Right cardiac atrium (tissue), 5 donors: ENCODE measurements at regions not wholly inside any gene's neighbourhood (a gene's known extent, or its start where the extent isn't known, plus 50 kb on each side); places are given as distances from the start of the nearest gene placed in this dataset.
A peak's percentile ranks its signal among the peaks of the same experiment; 100 is the strongest.

Experiments used
- ATAC-seq, 2 donors: fragments of 200-7000 bp; cut with Tn5 transposase; one replicate each; pipeline versions ENCODE4 v1.8.0 to v1.9.1; 2020; ENCODE audit warnings: moderate library complexity in 2 of 2, mild to moderate bottlenecking in 1 of 2
- DNase-seq, 3 donors: peaks; one replicate each; pipeline ENCODE4 v3.0.0-alpha.2; 2020
- H3K27ac ChIP-seq: one replicate; pipeline ENCODE4 v1.5.1; 2013; ENCODE audit warnings: mild to moderate bottlenecking, low read length, control low read depth, moderate library complexity
- H3K27me3 ChIP-seq: one replicate; pipeline ENCODE4 v1.6.1; 2013; ENCODE audit not compliant: control insufficient read depth, insufficient read depth
- H3K4me1 ChIP-seq: one replicate; pipeline ENCODE4 v1.6.1; 2013; ENCODE audit warnings: low read length; ENCODE audit not compliant: control insufficient read depth, insufficient read depth
- H3K4me3 ChIP-seq: one replicate; pipeline ENCODE4 v1.5.1; 2013; ENCODE audit warnings: low read length, control low read depth
- H3K9me3 ChIP-seq: one replicate; pipeline ENCODE4 v1.6.1; 2013; ENCODE audit warnings: low read length; ENCODE audit not compliant: control insufficient read depth
- WGBS: extraction: QIAGEN DNeasy Blood & Tissue Kit; methylation state at CpG from one replicate; pipeline ENCODE4 v1.1.7; 2013; 5-methylcytosine and 5-hydroxymethylcytosine counted together
- intact Hi-C, 4 donors: fragments of 100-400 bp; cut with DNase I; formaldehyde crosslinking; loops; one replicate each; pipeline versions ENCODE4 v1.11.0 to v1.14.0; 2022 to 2023
- donor health status: healthy with polysubstance abuse.
- donor health status: DM: no; HTN: yes; CAD: no.
- donor health status: DM: no; HTN: no; CAD: no.
- donor health status: DM: no; HTN: yes; CAD: no; lungs with severe emphysema.
- donor health status: DM: yes; HTN: yes; CAD: no.

DNA sequence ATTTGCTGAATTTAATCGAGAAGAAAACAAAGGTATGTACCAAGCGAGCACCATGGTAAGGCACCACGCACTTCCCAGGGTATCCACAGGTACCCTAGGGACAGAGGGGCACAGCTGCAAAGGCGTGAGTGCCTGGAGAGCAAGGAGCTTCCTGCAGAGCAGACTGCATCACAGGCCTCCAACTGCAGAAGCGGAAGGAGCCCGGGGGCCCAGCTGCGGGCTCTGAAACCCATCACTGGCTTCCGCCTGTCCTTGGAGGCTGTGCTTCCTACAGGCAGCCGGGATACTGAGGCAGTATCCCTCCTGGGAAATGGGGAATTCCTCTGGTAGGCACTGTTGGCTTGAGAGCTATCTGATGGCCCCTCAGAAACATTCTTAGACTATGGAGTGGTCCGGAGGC, 217.4 kb upstream of the GMDS start:
- Histone ChIP-seq H3K27ac (no peak overlapping the region), H3K4me3 (no peak overlapping the region), H3K27me3 (no peaks in the 10 kb centered on the region), H3K9me3 (no peaks in the 10 kb centered on the region), H3K4me1 (no peaks in the 10 kb centered on the region)
- DNase-seq = no peak
- no peak for ATAC-seq
- 88% methylated on average over 10 of the region's 10 CpGs for WGBS
- intact Hi-C loops = no loop called here

DNA sequence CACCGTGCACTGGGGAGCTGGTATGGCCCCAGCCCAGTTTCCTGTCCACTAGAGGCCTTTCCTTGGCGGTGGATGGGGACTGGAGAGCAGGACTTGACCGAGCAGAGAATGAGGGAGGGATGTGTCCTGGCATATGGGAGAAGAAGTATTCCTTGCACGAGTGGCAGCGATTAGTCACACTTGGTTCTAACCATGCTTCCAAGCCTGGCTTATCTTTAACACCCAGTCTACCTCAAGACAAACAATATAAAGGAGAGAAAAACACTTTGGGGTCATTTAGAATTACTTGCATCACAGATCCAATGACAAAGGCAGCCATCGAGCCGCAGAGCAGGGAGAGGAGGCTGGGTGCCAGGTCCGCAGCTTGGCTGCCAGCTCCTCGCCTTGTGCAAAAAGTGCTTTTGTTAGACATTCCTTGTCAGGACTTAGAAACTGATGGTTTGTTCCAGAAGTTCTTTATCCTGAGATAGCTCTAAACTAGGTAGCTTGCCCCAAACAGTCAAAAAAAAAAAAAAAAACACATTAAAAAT, 214.9 kb upstream of the GMDS start:
- WGBS = 73% methylated on average over 9 of the region's 9 CpGs
- intact Hi-C loops = no loop called here

GRCh38 chr6:2454180-2454579, 208.8 kb upstream of the GMDS start:
- 92% methylated on average over 7 of the region's 7 CpGs for WGBS
- intact Hi-C loops = loop anchor here in 2 of 4 donors (10.0 kb wide), 2 partner anchors 171 to 181 kb away; no protein-coding TSS in a partner anchor
- ATAC-seq (no peak), DNase-seq (no peak)
- H3K27me3 ChIP-seq = no peaks in the 10 kb centered on the region
- H3K4me1 ChIP-seq = peaks cover 4% of the 10 kb centered on the region
- H3K27ac ChIP-seq = no peak overlapping the region
- no peak overlapping the region for H3K4me3 ChIP-seq
- no peaks in the 10 kb centered on the region for H3K9me3 ChIP-seq

More for the DNA sequence above, 214.9 kb upstream of the GMDS start:
- no peak overlapping the region for H3K27ac ChIP-seq
- H3K4me1 ChIP-seq = no peaks in the 10 kb centered on the region
- no peak for ATAC-seq
- no peaks in the 10 kb centered on the region for H3K9me3 ChIP-seq
- H3K27me3 ChIP-seq = no peaks in the 10 kb centered on the region
- no peak overlapping the region for H3K4me3 ChIP-seq
- peak in 1 of 3 donors; percentile 31 for DNase-seq

- ATAC-seq = peak; percentile 66 to 79
- Histone ChIP-seq H3K9me3 (no peaks in the 10 kb centered on the region), H3K27ac (no peak overlapping the region), H3K4me3 (no peak overlapping the region), H3K4me1 (peaks cover 4% of the 10 kb centered on the region), H3K27me3 (no peaks in the 10 kb centered on the region)
- intact Hi-C loops = loop anchor here in 2 of 4 donors (10.0 kb wide), 2 partner anchors 174 to 184 kb away; no protein-coding TSS in a partner anchor
- 20% methylated on average over 12 of the region's 12 CpGs for WGBS
- peak; percentile 47 to 79 (median 72) for DNase-seq
Measured at GRCh38 chr6:2450546-2450945, 205.1 kb upstream of the GMDS start.

DNA sequence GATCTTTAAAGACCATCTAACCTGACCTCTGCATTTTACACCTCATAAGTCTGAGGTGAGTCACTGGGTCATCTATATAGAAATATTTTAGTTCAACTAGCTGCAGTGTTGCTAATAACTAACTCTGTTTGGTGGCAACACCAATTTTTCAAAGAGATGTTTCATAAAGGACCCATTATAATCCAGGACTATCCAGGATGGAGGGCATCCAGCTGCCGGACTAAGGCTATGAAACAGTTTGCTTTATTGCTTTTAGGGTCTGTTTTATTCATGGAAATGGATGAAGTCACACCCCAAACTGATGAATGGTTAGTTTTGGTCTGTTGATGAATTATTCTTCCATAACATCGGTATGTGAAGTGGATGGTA, 204.2 kb upstream of the GMDS start:
- 86% methylated on average over 2 of the region's 2 CpGs for WGBS
- no peak overlapping the region for H3K4me3 ChIP-seq
- H3K4me1 ChIP-seq = peaks cover 4% of the 10 kb centered on the region
- H3K27ac ChIP-seq = no peak overlapping the region
- no peak for DNase-seq
- intact Hi-C loops = loop anchor here in 2 of 4 donors (5.0 to 10.0 kb wide), 2 partner anchors 845 to 852 kb away; partner anchors contain the start of gene FOXC1 (in 1 of the 2)
- no peak for ATAC-seq
- H3K9me3 ChIP-seq = no peaks in the 10 kb centered on the region
- no peaks in the 10 kb centered on the region for H3K27me3 ChIP-seq

DNA sequence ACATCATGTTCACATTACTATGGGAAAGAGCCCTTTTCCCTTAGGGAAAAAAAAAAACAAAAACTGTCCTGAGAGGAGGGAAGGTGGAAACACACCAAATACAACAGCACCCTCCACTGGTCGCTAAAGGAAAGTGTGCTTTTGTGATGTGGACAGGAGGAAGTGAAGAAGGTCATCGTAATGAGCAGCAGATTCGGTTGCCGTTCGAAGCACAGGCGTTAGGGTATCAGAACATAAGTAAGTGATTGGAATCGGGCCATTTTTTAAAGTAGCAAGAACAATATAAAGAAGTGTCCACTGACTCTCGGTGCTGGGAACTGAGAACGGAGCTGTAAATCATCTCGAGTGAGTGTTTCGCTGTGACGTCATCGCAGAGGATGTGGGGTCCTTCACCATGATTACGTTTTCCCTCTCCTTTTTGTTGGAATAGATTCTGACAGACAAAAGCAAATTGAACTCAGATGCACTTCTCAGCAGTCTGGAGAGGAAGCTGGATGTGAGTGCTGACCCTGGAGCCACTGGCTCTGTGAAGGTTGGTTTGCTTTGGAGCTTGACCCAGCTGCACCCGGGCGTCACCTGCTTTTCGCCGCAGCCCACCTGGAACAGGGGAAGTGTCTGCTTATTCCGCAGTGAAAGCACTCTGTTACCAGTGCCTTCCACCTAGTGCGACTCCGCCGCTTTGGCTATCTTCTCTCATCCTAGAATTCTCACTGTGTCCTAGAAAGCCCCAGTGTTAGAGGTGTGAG, 203.6 kb upstream of the GMDS start:
- WGBS = 36% methylated on average over 22 of the region's 22 CpGs
- Histone ChIP-seq H3K27me3 (no peaks in the 10 kb centered on the region), H3K9me3 (no peaks in the 10 kb centered on the region), H3K27ac (no peak overlapping the region), H3K4me1 (peaks cover 4% of the 10 kb centered on the region), H3K4me3 (peak overlapping the region; percentile 27)
- peak in 1 of 3 donors; percentile 49 for DNase-seq
- intact Hi-C loops = loop anchor here in 2 of 4 donors (5.0 to 10.0 kb wide), 2 partner anchors 844 to 852 kb away; partner anchors contain the start of gene FOXC1 (in 1 of the 2)
- peak; percentile 69 to 83 for ATAC-seq

DNA sequence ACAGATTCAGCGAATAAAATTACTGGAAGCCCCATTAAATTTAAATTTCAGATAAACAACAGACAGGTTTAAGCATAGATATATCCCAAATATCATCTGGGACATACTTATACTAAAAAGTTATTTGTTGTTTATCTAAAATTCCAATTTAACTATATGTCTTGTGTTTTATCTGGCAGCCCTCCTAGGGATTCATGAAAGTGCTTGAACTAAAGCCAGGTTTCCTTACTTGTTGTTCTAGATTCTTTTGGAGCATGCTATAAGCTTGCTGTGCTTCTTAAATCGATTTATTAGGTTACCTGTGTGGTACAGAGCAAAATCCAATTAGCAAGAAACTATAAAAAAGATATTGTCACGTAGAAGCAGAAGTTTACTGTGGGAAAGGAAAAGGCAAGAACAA, 202.5 kb upstream of the GMDS start:
- Histone ChIP-seq H3K4me1 (peaks cover 4% of the 10 kb centered on the region), H3K9me3 (no peaks in the 10 kb centered on the region), H3K27ac (no peak overlapping the region), H3K4me3 (no peak overlapping the region), H3K27me3 (no peaks in the 10 kb centered on the region)
- 71% methylated on average over 3 of the region's 3 CpGs for WGBS
- ATAC-seq (no peak), DNase-seq (no peak)
- intact Hi-C loops = loop anchor here in 2 of 4 donors (5.0 to 10.0 kb wide), 2 partner anchors 843 to 851 kb away; partner anchors contain the start of gene FOXC1 (in 1 of the 2)

- H3K4me1 ChIP-seq = peaks cover 4% of the 10 kb centered on the region
- intact Hi-C loops = loop anchor here in 2 of 4 donors (5.0 to 10.0 kb wide), 2 partner anchors 843 to 850 kb away; partner anchors contain the start of gene FOXC1 (in 1 of the 2)
- 80% methylated on average over 4 of the region's 4 CpGs for WGBS
Measured at GRCh38 chr6:2447318-2447920, 202.0 kb upstream of the GMDS start.

DNA sequence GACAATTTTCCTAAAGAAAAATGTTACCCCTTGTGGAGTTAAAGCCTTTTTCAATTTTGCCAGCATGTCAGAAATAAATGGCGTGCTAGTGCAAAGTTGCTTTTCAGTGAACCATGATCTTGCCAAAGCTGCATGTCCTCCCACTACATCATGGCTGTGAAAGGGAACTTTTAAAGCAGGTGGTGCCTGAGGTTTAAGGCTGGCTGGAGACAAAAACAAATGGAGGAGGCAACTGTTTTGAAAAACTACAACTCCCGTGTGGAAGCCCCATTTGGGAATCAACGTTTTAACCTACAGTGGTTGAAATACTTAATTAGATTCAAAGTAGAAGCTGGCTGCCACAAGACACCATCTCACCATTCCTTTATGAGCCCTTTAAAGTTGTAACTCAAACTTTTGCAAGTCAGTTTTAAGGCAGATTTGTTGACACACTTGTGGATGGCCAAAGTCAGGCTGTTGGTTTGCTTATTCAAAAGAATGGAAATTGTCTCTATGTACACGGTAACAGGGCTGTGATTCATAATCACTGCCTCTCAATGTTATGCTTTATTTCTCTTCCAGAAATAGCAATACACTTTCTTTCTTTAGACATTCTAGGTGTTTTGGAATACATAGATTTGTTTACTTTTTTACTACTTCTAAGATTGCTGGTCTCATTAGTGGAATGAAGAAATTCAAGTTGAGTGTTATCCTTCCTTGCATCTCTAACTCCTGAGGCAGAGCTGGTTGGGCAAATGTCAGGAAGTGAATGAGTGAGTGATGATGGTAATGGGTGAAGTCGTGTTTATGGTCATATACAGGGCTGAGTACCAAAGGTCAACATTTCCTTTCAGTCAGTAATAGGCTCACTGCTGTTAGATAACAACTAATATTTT, 196.4 kb upstream of the GMDS start:
- ATAC-seq (no peak), DNase-seq (no peak)
- Histone ChIP-seq H3K27ac (no peak overlapping the region), H3K27me3 (no peaks in the 10 kb centered on the region), H3K4me3 (no peak overlapping the region), H3K9me3 (no peaks in the 10 kb centered on the region), H3K4me1 (no peaks in the 10 kb centered on the region)
- WGBS = 78% methylated on average over 5 of the region's 5 CpGs
- intact Hi-C loops = loop anchor here in 1 of 4 donors (10.0 kb wide), 1 partner anchor 837 kb away; the partner anchor contains the start of gene FOXC1

More at GRCh38 chr6:2447318-2447920, 202.0 kb upstream of the GMDS start:
- Histone ChIP-seq H3K4me3 (no peak overlapping the region), H3K27ac (no peak overlapping the region), H3K27me3 (no peaks in the 10 kb centered on the region), H3K9me3 (no peaks in the 10 kb centered on the region)
- ATAC-seq = no peak
- DNase-seq = no peak

DNA sequence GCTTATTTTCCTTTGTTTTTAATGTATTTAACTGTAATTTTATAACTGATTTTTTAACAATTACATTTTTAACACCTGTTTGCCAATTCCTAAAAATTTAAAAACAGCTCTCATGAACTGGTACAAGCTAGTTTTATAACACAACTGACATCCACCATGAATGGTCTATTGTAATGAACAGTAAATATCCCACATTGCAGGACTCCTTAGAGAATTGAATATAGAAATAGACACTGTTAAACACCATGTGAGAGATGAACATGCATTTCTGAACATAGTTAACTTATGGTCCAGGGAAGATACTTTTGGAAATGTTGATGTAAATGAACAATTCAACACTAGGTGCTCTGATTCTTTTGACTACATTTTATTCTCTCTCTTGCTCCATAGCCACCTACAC, 195.1 kb upstream of the GMDS start:
- intact Hi-C loops = loop anchor here in 1 of 4 donors (10.0 kb wide), 1 partner anchor 836 kb away; the partner anchor contains the start of gene FOXC1
- no peak for ATAC-seq
- no peaks in the 10 kb centered on the region for H3K4me1 ChIP-seq
- no peaks in the 10 kb centered on the region for H3K9me3 ChIP-seq
- H3K27me3 ChIP-seq = no peaks in the 10 kb centered on the region
- no peak overlapping the region for H3K27ac ChIP-seq
- DNase-seq = no peak
- H3K4me3 ChIP-seq = no peak overlapping the region
